Suprapubic skin (tissue), 4 donors: ENCODE measurements at regions not wholly inside any gene's neighbourhood (a gene's known extent, or its start where the extent isn't known, plus 50 kb on each side); places are given as distances from the start of the nearest gene placed in this dataset.

Experiments
- DNase-seq, 2 donors: peaks; one replicate each; pipeline ENCODE4 v3.0.0-alpha.2; 2019; ENCODE audit warnings: low spot score in 2 of 2
- H3K27ac ChIP-seq: fragments of 200-600 bp; sonication (generic); one replicate; pipeline ENCODE4 v1.5.1; 2019
- H3K27me3 ChIP-seq: fragments of 200-600 bp; sonication (generic); one replicate; pipeline ENCODE4 v1.5.1; 2019
- H3K36me3 ChIP-seq: fragments of 200-600 bp; sonication (generic); one replicate; pipeline ENCODE4 v1.5.1; 2019
- H3K4me1 ChIP-seq: fragments of 200-600 bp; sonication (generic); one replicate; pipeline ENCODE4 v1.5.1; 2019
- H3K4me3 ChIP-seq: fragments of 200-600 bp; sonication (generic); one replicate; pipeline ENCODE4 v1.5.1; 2019; ENCODE audit warnings: mild to moderate bottlenecking
- H3K9me3 ChIP-seq: fragments of 200-600 bp; sonication (generic); one replicate; pipeline ENCODE4 v1.5.1; 2019
- CTCF ChIP-seq, 2 donors: fragments of 200-600 bp in 1 of 2; fragments of 450-650 bp in 1 of 2; sonication (generic) in 1 of 2; IDR thresholded peaks; one replicate each; pipeline ENCODE4 v1.5.1; 2016 to 2019; ENCODE audit warnings: antibody characterized with exemption in 2 of 2, mild to moderate bottlenecking in 1 of 2, moderate library complexity in 1 of 2
- EP300 ChIP-seq: sonication (generic); formaldehyde crosslinking; IDR thresholded peaks from one replicate; pipeline ENCODE4 v1.6.1; 2017; ENCODE audit warnings: antibody characterized with exemption
- POLR2A ChIP-seq, 2 donors: fragments of 450-650 bp; IDR thresholded peaks; one replicate each; pipeline ENCODE4 v1.6.1; 2017; ENCODE audit warnings: antibody characterized with exemption in 2 of 2, mild to moderate bottlenecking in 2 of 2, moderate library complexity in 2 of 2
- POLR2AphosphoS5 ChIP-seq, 3 donors: sonication (generic); formaldehyde crosslinking; IDR thresholded peaks; one replicate each; pipeline ENCODE4 v1.6.1; 2017; ENCODE audit warnings: antibody characterized with exemption in 3 of 3
- WGBS: methylation state at CpG from one replicate; pipeline ENCODE4 v1.1.5; 2018; 5-methylcytosine and 5-hydroxymethylcytosine counted together

- H3K4me1 ChIP-seq, result no peaks in the 10 kb centered on the region
- no peaks in the 10 kb centered on the region for H3K9me3 ChIP-seq
- H3K27me3 ChIP-seq, result no peaks in the 10 kb centered on the region
- no peak overlapping the region for H3K27ac ChIP-seq
- H3K4me3 ChIP-seq, result no peak overlapping the region
- H3K36me3 ChIP-seq, result no peaks in the 10 kb centered on the region
- no peak for DNase-seq
- TF ChIP-seq POLR2A (IDR thresholded peaks at IDR 0.05) (no peak), CTCF (IDR thresholded peaks at IDR 0.05) (no peak), POLR2AphosphoS5 (IDR thresholded peaks at IDR 0.05) (no peak), EP300 (no peak)
Measured at GRCh38 chr16:79915761-79916160, 315.2 kb upstream of the MAF start.

GRCh38 chr16:79914961-79915720, 314.6 kb upstream of the MAF start:
- DNase-seq, result no peak

GRCh38 chr16:79912592-79913310, 312.2 kb upstream of the MAF start:
- TF ChIP-seq POLR2A (IDR thresholded peaks at IDR 0.05) (no peak), CTCF (IDR thresholded peaks at IDR 0.05) (no peak), POLR2AphosphoS5 (IDR thresholded peaks at IDR 0.05) (no peak), EP300 (no peak)
- 77% methylated on average over 7 of the region's 7 CpGs for WGBS
- H3K27me3 ChIP-seq, result no peaks in the 10 kb centered on the region
- no peaks in the 10 kb centered on the region for H3K36me3 ChIP-seq
- no peak overlapping the region for H3K27ac ChIP-seq
- no peak overlapping the region for H3K4me3 ChIP-seq
- no peak for DNase-seq
- peaks cover 7% of the 10 kb centered on the region for H3K4me1 ChIP-seq
- H3K9me3 ChIP-seq, result no peaks in the 10 kb centered on the region

More at GRCh38 chr16:79914961-79915720, 314.6 kb upstream of the MAF start:
- H3K27me3 ChIP-seq, result no peaks in the 10 kb centered on the region
- H3K9me3 ChIP-seq, result no peaks in the 10 kb centered on the region
- H3K27ac ChIP-seq, result no peak overlapping the region
- TF ChIP-seq CTCF (IDR thresholded peaks at IDR 0.05) (no peak), EP300 (no peak), POLR2AphosphoS5 (IDR thresholded peaks at IDR 0.05) (no peak), POLR2A (IDR thresholded peaks at IDR 0.05) (no peak)
- 74% methylated on average over 5 of the region's 5 CpGs for WGBS
- no peak overlapping the region for H3K4me3 ChIP-seq
- H3K36me3 ChIP-seq, result no peaks in the 10 kb centered on the region
- H3K4me1 ChIP-seq, result no peaks in the 10 kb centered on the region

GRCh38 chr16:79911660-79912059, 311.1 kb upstream of the MAF start:
- Histone ChIP-seq H3K27me3 (no peaks in the 10 kb centered on the region), H3K4me1 (peaks cover 7% of the 10 kb centered on the region), H3K9me3 (no peaks in the 10 kb centered on the region), H3K4me3 (no peak overlapping the region), H3K27ac (no peak overlapping the region), H3K36me3 (no peaks in the 10 kb centered on the region)
- TF ChIP-seq EP300, result no peak
- no peak for TF ChIP-seq POLR2AphosphoS5 (IDR thresholded peaks at IDR 0.05)
- no peak for TF ChIP-seq POLR2A (IDR thresholded peaks at IDR 0.05)
- TF ChIP-seq CTCF (IDR thresholded peaks at IDR 0.05), result no peak
- 100% methylated on average over 2 of the region's 2 CpGs for WGBS
- no peak for DNase-seq

- no peaks in the 10 kb centered on the region for H3K9me3 ChIP-seq
- no peak overlapping the region for H3K27ac ChIP-seq
- H3K4me1 ChIP-seq, result peaks cover 7% of the 10 kb centered on the region
- no peak for TF ChIP-seq EP300
- no peak for TF ChIP-seq CTCF (IDR thresholded peaks at IDR 0.05)
- no peak for TF ChIP-seq POLR2AphosphoS5 (IDR thresholded peaks at IDR 0.05)
- no peak for TF ChIP-seq POLR2A (IDR thresholded peaks at IDR 0.05)
- no peak for DNase-seq
- H3K27me3 ChIP-seq, result no peaks in the 10 kb centered on the region
- no peak overlapping the region for H3K4me3 ChIP-seq
- WGBS, result 53% methylated on average over 7 of the region's 7 CpGs
- no peaks in the 10 kb centered on the region for H3K36me3 ChIP-seq
Measured at GRCh38 chr16:79909571-79909970, 309.0 kb upstream of the MAF start.
